ENCODE measurements at regions not wholly inside any gene's neighbourhood (a gene's known extent, or its start where the extent isn't known, plus 50 kb on each side); places are given as distances from the start of the nearest gene placed in this dataset.

DNA sequence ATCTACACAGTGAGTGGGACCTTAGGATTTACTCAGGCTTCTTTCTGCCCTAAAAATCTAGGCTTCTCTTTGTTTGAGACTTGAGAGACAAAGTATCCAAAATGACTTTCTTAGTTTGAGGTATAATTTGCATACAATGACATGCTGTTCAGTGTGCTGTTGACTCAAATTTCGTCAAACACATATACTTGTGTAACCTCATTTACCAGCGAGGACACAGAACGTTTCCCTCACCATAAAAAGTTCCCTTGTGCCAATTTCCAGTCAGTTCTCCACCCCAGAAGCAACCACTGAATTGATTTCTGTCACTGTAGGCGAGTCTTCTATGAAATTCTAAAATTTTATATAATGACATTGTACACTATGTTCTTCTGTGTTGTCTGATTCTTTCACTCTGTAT, 68.0 kb upstream of the MAF start (continued):
- TF ChIP-seq TEAD1 (CRISPR knock-in tag; IDR thresholded peaks at IDR 0.05), result no peak
- TF ChIP-seq CREB1 (CRISPR knock-in tag; IDR thresholded peaks at IDR 0.05), result no peak
- no peak for TF ChIP-seq NFE2L1 (CRISPR knock-in tag; IDR thresholded peaks at IDR 0.05)

DNA sequence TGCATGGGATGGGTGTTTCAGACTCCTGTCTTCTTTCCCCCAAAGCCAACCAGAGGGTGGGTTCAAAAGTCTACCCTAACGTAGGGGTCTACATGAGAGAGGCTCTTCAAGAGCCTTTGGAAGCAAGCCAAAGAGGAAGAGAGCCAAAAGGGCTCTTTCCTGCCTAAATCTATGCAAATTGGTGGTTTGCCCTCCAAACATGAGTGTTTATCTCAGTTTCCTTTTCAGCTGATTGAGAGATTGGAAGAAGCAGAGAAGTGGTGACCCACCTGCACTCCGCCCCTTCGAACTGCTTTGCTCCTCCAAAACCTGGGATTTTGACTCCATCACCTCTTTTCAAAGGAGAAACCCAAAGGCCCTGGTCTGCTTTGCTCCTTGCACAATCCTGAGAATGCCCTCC, 65.4 kb upstream of the MAF start:
- ChIA-PET CTCF (no interaction called here), POLR2A (no interaction called here)
- Mint-ChIP-seq H3K4me1 (no peaks in the 10 kb centered on the region), H3K27me3 (ENCODE audit: low read depth) (peaks cover 6% of the 10 kb centered on the region), H3K4me3 (no peak overlapping the region), H3K36me3 (peaks cover 22% of the 10 kb centered on the region), H3K27ac (no peak overlapping the region), H3K9me3 (peaks cover 65% of the 10 kb centered on the region)
- ATAC-seq, result no peak
- TF ChIP-seq NR3C1 (CRISPR knock-in tag; conservative IDR thresholded peaks at IDR 0.05; ENCODE audit: low read depth), result no peak
- DNase-seq (ENCODE audit: low spot score), result no peak

GRCh38 chr16:79664407-79664806, 63.9 kb upstream of the MAF start:
- H3K36me3 Mint-ChIP-seq, result peaks cover 15% of the 10 kb centered on the region
- H3K27ac Mint-ChIP-seq, result no peak overlapping the region
- H3K27me3 Mint-ChIP-seq (ENCODE audit: low read depth), result no peaks in the 10 kb centered on the region; the same call in 1 of the 2 replicates
- no peaks in the 10 kb centered on the region for H3K4me1 Mint-ChIP-seq
- H3K4me3 Mint-ChIP-seq, result no peak overlapping the region
- no peak for ATAC-seq
- ChIA-PET POLR2A (interaction anchor here (0.7 kb wide), 1 partner anchor 12 kb away, joined by 4 read pairs; no protein-coding TSS in a partner anchor), CTCF (interaction anchor here (0.7 kb wide), 1 partner anchor 14 kb away, joined by 3 read pairs; no protein-coding TSS in a partner anchor)
- H3K9me3 Mint-ChIP-seq, result peaks cover 58% of the 10 kb centered on the region
- no peak for TF ChIP-seq ZSCAN18 (CRISPR knock-in tag; IDR thresholded peaks at IDR 0.05)
- no peak for DNase-seq (ENCODE audit: low spot score)

- no peaks in the 10 kb centered on the region for H3K4me1 Mint-ChIP-seq
- no peak for TF ChIP-seq JUN (CRISPR knock-in tag; IDR thresholded peaks at IDR 0.05)
- TF ChIP-seq GTF2I (CRISPR knock-in tag; conservative IDR thresholded peaks at IDR 0.05), result no peak
- TF ChIP-seq KAT7 (CRISPR knock-in tag; IDR thresholded peaks at IDR 0.05; ENCODE audit: borderline replicate concordance), result no peak
- TF ChIP-seq FOXP1 (CRISPR knock-in tag; IDR thresholded peaks at IDR 0.05; ENCODE audit: borderline replicate concordance), result no peak
- TF ChIP-seq GRHL2 (CRISPR knock-in tag; IDR thresholded peaks at IDR 0.05; ENCODE audit: insufficient replicate concordance, severe bottlenecking), result no peak
- no peak for TF ChIP-seq PRRX2 (CRISPR knock-in tag; IDR thresholded peaks at IDR 0.05)
- no peak for TF ChIP-seq NR2C2 (CRISPR knock-in tag; IDR thresholded peaks at IDR 0.05)
- TF ChIP-seq, protein P1, sequence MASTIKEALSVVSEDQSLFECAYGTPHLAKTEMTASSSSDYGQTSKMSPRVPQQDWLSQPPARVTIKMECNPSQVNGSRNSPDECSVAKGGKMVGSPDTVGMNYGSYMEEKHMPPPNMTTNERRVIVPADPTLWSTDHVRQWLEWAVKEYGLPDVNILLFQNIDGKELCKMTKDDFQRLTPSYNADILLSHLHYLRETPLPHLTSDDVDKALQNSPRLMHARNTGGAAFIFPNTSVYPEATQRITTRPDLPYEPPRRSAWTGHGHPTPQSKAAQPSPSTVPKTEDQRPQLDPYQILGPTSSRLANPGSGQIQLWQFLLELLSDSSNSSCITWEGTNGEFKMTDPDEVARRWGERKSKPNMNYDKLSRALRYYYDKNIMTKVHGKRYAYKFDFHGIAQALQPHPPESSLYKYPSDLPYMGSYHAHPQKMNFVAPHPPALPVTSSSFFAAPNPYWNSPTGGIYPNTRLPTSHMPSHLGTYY (CRISPR knock-in tag; IDR thresholded peaks at IDR 0.05), result no peak
- TF ChIP-seq, protein P2, sequence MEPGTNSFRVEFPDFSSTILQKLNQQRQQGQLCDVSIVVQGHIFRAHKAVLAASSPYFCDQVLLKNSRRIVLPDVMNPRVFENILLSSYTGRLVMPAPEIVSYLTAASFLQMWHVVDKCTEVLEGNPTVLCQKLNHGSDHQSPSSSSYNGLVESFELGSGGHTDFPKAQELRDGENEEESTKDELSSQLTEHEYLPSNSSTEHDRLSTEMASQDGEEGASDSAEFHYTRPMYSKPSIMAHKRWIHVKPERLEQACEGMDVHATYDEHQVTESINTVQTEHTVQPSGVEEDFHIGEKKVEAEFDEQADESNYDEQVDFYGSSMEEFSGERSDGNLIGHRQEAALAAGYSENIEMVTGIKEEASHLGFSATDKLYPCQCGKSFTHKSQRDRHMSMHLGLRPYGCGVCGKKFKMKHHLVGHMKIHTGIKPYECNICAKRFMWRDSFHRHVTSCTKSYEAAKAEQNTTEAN (CRISPR knock-in tag; IDR thresholded peaks at IDR 0.05), result no peak
- TF ChIP-seq ATF1 (CRISPR knock-in tag; IDR thresholded peaks at IDR 0.05), result no peak
- H3K27me3 Mint-ChIP-seq (ENCODE audit: low read depth), result no peaks in the 10 kb centered on the region; the same call in 1 of the 2 replicates
- no peak overlapping the region for H3K27ac Mint-ChIP-seq
- peaks cover 4% of the 10 kb centered on the region for H3K36me3 Mint-ChIP-seq
- no peak for ATAC-seq
- no peak overlapping the region for H3K4me3 Mint-ChIP-seq
- ChIA-PET POLR2A (no interaction called here), CTCF (no interaction called here)
- H3K9me3 Mint-ChIP-seq, result peaks cover 42% of the 10 kb centered on the region
- DNase-seq (ENCODE audit: low spot score), result no peak
These were observed 62.3 kb upstream of the MAF start for GRCh38 chr16:79662669-79663313.

All from WTC11 (cell line).